Mucosa of descending colon (tissue), 3 donors: ENCODE measurements at regions not wholly inside any gene's neighbourhood (a gene's known extent, or its start where the extent isn't known, plus 50 kb on each side); places are given as distances from the start of the nearest gene placed in this dataset.

Experiments
- ATAC-seq: fragments of 200-7000 bp; cut with Tn5 transposase; one replicate; pipeline ENCODE4 v1.9.1; 2020; ENCODE audit warnings: mild to moderate bottlenecking, moderate library complexity
- DNase-seq, 3 donors: peaks; one replicate each; pipeline ENCODE4 v3.0.0-alpha.2; 2020
- H3K36me3 ChIP-seq: fragments of 200-600 bp; one replicate; pipeline ENCODE4 v1.8.0; 2021; ENCODE audit warnings: low read depth, mild to moderate bottlenecking
- H3K4me1 ChIP-seq: fragments of 200-600 bp; one replicate; pipeline ENCODE4 v1.8.0; 2021; ENCODE audit warnings: low read depth, mild to moderate bottlenecking
- H3K4me3 ChIP-seq: fragments of 200-600 bp; one replicate; pipeline ENCODE4 v1.8.0; 2021; ENCODE audit warnings: mild to moderate bottlenecking
- H3K9me3 ChIP-seq: fragments of 200-600 bp; one replicate; pipeline ENCODE4 v1.8.0; 2021; ENCODE audit warnings: mild to moderate bottlenecking
- intact Hi-C, 2 donors: fragments of 100-400 bp; cut with DNase I in 1 of 2; cut with micrococcal nuclease in 1 of 2; formaldehyde crosslinking; loops; one replicate each; pipeline versions ENCODE4 v1.11.0 to v1.11.1; 2022; cut with DNase I, micrococcal nuclease
- TF ChIP-seq, protein P1 (sequence below): fragments of 200-600 bp; IDR thresholded peaks from one replicate; pipeline ENCODE4 v1.8.0; 2022; ENCODE audit warnings: antibody characterized with exemption, mild to moderate bottlenecking
- donor health status: DM: no; HTN: no; CAD: no; lungs with moderate emphysema.
- donor health status: DM: no; HTN: no; CAD: no.
- donor health status: DM: no; HTN: yes; CAD: no.

DNA sequence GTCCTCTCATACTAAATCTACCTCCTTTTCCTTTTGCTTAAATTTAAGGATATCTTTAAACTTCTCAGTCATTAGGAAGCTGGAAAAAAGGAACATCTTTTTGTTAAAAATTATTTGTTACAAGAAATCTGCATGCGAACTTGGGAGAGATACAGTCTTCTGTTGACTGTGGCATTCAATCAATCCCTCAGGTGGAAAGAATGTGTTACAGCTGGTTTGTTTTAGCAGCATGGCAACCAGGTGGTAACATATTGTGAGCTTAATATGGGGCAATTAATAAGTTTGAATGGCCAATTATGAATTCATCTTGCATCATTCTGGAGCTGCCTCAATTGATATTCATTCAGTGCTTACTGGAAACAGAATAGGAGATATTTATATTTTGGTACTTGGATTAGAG, 135.0 kb downstream of the GC start:
- no peak for ATAC-seq
- no peaks in the 10 kb centered on the region for H3K36me3 ChIP-seq

DNA sequence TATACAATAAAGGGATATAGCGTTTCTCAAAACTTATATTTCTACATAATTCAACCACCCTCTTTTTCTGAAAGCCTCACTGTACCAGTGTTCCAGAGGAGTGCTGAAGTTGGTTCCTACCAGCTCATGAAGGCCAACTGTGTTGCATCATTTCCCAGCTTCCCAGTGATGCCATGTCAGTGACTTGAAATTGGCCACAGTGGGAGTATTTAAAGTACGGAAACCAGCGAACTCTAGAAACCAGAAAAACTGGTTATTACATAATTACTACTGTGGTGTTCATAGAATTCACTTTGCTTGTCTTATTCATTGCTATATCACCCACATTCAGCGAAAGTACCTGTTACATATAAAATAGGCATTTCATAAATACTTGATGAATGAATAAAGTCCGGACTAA, 135.4 kb downstream of the GC start:
- no peaks in the 10 kb centered on the region for H3K4me1 ChIP-seq
- H3K4me3 ChIP-seq = no peak overlapping the region
- TF ChIP-seq, protein P1, sequence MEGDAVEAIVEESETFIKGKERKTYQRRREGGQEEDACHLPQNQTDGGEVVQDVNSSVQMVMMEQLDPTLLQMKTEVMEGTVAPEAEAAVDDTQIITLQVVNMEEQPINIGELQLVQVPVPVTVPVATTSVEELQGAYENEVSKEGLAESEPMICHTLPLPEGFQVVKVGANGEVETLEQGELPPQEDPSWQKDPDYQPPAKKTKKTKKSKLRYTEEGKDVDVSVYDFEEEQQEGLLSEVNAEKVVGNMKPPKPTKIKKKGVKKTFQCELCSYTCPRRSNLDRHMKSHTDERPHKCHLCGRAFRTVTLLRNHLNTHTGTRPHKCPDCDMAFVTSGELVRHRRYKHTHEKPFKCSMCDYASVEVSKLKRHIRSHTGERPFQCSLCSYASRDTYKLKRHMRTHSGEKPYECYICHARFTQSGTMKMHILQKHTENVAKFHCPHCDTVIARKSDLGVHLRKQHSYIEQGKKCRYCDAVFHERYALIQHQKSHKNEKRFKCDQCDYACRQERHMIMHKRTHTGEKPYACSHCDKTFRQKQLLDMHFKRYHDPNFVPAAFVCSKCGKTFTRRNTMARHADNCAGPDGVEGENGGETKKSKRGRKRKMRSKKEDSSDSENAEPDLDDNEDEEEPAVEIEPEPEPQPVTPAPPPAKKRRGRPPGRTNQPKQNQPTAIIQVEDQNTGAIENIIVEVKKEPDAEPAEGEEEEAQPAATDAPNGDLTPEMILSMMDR = no peak
- no peak for ATAC-seq
- H3K9me3 ChIP-seq = no peaks in the 10 kb centered on the region
- no peaks in the 10 kb centered on the region for H3K36me3 ChIP-seq
- intact Hi-C loops = no loop called here
- DNase-seq = no peak

More for the DNA sequence above, 135.0 kb downstream of the GC start:
- H3K4me1 ChIP-seq = no peaks in the 10 kb centered on the region
- DNase-seq = no peak
- TF ChIP-seq, protein P1 = no peak
- intact Hi-C loops = no loop called here
- no peaks in the 10 kb centered on the region for H3K9me3 ChIP-seq
- no peak overlapping the region for H3K4me3 ChIP-seq

DNA sequence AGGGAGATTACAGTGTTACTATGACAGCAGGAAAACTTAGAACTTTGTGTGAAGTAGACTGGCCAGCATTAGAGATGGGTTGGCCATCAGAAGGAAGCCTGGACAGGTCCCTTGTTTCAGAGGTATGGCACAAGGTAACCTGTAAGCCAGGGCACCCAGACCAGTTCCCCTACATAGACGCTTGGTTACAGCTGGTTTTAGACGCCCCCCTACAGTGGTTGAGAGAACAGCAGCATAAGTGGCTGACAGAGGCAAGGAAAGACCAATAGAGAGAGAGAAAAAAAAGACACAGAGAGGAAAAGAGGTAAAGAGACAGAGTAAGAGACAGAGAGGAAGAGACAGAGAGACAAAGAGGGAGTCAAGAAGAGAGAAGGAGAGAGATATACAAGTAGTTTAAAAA, 144.5 kb downstream of the GC start:
- ATAC-seq (no peak), DNase-seq (no peak)
- Histone ChIP-seq H3K36me3 (no peaks in the 10 kb centered on the region), H3K4me3 (no peak overlapping the region), H3K4me1 (no peaks in the 10 kb centered on the region), H3K9me3 (no peaks in the 10 kb centered on the region)
- intact Hi-C loops = no loop called here
- TF ChIP-seq, protein P1 = no peak

DNA sequence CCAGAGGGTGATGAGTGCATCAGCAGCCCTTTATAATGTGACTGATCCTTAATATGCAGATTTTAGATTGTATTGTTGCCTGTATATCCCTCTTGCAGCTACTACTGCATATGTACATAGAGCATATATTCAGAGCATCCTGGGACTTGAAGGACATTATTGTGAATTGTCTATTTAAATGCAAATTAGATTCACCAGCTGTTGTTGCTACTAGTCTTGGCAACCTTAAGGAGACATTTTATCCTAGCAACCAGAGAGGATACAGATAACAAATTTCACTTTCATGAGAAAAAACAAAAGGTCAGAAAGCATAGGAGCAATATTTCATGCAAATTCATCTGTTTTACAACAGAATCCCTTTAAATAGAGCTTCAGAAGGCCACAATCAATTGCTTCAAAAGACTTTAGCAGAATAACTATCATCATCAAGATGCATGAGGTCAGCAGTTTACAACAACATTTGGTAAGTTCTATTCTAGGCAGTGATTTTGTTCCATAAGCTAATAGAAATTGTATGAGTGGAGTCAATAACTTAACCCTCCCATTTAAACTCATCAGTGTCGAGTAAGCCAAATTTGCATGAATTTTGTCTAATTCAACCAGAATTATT, 148.6 kb downstream of the GC start:
- Histone ChIP-seq H3K36me3 (no peaks in the 10 kb centered on the region), H3K9me3 (no peaks in the 10 kb centered on the region), H3K4me3 (no peak overlapping the region), H3K4me1 (no peaks in the 10 kb centered on the region)
- intact Hi-C loops = no loop called here
- TF ChIP-seq, protein P1 = no peak
- DNase-seq = no peak
- no peak for ATAC-seq

DNA sequence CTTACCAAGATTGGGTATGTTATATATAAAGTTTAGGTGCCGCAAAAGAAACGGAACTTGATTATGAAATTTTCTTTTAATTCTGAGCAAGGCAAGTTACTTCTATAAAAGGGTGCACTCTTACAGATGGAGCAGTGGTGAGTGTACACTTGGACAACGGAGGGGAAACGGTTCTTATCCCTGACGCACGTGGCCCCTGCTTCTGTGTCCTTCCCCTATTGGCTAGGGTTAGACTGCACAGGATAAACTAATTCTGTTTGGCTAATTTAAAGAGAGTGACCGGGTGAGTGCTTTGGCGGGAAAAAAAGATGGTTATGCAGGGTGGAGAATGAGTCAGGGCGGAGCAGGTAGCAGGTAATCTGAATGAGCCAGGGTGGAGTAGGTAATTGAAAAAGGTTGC, 149.5 kb downstream of the GC start:
- H3K4me3 ChIP-seq = no peak overlapping the region
- intact Hi-C loops = no loop called here
- TF ChIP-seq, protein P1 = no peak

DNA sequence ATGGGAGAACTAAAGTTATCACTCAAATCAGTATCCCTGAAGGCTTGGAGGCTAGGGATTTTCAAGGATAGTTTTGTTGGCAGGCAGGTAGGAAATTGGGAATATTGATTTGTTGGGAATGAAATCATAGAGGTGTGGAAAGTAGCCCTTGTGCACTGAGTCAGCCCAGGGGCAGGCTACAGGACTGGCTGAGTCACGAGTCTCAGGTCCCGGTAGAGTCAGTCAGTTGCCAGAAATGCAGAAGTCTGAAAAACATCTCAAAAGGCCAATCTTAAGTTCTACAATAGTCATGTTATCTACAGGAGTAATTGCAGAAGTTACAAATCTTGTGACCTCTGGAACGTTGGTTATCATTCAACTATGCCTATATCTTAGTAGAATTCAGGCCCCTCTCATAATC, 153.1 kb downstream of the GC start:
- intact Hi-C loops = no loop called here
- Histone ChIP-seq H3K4me3 (no peak overlapping the region), H3K9me3 (peaks cover 11% of the 10 kb centered on the region), H3K36me3 (no peaks in the 10 kb centered on the region), H3K4me1 (no peaks in the 10 kb centered on the region)
- DNase-seq (no peak), ATAC-seq (no peak)
- TF ChIP-seq, protein P1 = no peak

More for the DNA sequence above, 149.5 kb downstream of the GC start:
- H3K36me3 ChIP-seq = no peaks in the 10 kb centered on the region
- DNase-seq = no peak
- ATAC-seq = no peak
- no peaks in the 10 kb centered on the region for H3K9me3 ChIP-seq
- no peaks in the 10 kb centered on the region for H3K4me1 ChIP-seq
